ENCODE measurements at regions not wholly inside any gene's neighbourhood (a gene's known extent, or its start where the extent isn't known, plus 50 kb on each side); places are given as distances from the start of the nearest gene placed in this dataset.

DNA sequence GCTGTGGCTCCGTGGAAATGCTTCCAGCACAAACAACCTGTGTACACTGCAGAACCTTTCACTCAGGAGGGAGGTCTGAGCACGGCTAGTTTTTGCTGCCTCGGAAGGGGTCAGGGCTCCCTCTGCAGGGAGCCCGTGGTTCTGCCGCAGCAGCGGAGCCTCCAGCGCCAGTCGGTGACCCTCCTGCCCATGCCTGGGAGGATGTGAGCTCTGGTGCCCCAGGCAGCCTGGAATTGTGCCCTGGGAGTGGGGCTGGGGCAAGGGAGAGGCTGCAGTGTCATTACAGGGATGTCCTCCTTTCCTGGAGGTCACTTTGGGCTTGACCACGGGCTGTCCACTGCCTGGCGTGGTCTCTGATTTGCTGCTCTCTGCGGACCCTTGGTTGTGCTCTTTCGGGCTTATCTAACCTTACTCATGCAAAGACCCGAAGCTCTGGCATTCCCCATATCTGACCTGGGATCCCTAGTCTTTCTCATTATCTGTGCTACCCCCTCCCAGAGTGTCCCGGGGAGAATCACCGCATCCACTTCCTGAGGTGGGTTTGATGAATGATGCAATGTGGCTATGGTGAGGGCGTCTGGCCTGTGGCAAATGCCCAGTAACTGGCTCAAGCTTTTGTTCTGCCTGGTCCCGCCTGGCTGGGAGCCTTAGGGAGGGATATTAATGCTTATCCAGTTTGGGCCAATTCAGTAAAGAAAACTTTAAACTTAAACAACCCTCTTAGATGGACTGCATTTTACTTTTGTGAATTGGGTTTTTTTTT is 59.6 kb upstream of the TAGAP start:
- TF ChIP-seq, protein P1, sequence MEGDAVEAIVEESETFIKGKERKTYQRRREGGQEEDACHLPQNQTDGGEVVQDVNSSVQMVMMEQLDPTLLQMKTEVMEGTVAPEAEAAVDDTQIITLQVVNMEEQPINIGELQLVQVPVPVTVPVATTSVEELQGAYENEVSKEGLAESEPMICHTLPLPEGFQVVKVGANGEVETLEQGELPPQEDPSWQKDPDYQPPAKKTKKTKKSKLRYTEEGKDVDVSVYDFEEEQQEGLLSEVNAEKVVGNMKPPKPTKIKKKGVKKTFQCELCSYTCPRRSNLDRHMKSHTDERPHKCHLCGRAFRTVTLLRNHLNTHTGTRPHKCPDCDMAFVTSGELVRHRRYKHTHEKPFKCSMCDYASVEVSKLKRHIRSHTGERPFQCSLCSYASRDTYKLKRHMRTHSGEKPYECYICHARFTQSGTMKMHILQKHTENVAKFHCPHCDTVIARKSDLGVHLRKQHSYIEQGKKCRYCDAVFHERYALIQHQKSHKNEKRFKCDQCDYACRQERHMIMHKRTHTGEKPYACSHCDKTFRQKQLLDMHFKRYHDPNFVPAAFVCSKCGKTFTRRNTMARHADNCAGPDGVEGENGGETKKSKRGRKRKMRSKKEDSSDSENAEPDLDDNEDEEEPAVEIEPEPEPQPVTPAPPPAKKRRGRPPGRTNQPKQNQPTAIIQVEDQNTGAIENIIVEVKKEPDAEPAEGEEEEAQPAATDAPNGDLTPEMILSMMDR (IDR thresholded peaks at IDR 0.05; ENCODE audit: insufficient read depth, low read depth, low read length): peak; percentile 81
- TF ChIP-seq EZH2 (IDR thresholded peaks at IDR 0.05; ENCODE audit: insufficient read depth, low read length): no peak
- Histone ChIP-seq H2AFZ (ENCODE audit: low read depth, low read length) (peak overlapping the region; percentile 43), H3K9ac (ENCODE audit: low read length) (no peak overlapping the region), H3K79me2 (ENCODE audit: insufficient read depth, low read length) (no peaks in the 10 kb centered on the region), H3K4me2 (ENCODE audit: low read length) (no peak overlapping the region), H3K27me3 (ENCODE audit: insufficient read depth, low read length) (peaks cover 9% of the 10 kb centered on the region), H3K36me3 (ENCODE audit: insufficient read depth, low read length) (no peaks in the 10 kb centered on the region), H3K9me3 (ENCODE audit: insufficient read depth, low read depth, low read length) (no peaks in the 10 kb centered on the region), H3K4me3 (ENCODE audit: insufficient read depth, low read depth, low read length) (no peak overlapping the region), H4K20me1 (ENCODE audit: insufficient read depth, low read length) (no peaks in the 10 kb centered on the region), H3K27ac (ENCODE audit: low read depth, low read length) (no peak overlapping the region), H3K4me1 (ENCODE audit: insufficient read depth, low read length) (no peaks in the 10 kb centered on the region)
- DNase-seq (ENCODE audit: low read depth) (no peak), FAIRE-seq (no peak)
- Mint-ChIP-seq H3K4me3 (ENCODE audit: unreplicated experiment) (no peak overlapping the region), H3K9me3 (ENCODE audit: unreplicated experiment) (no peaks in the 10 kb centered on the region), H3K27ac (ENCODE audit: unreplicated experiment) (peak overlapping the region; percentile 71), H3K27me3 (ENCODE audit: low read depth, unreplicated experiment) (peaks cover 22% of the 10 kb centered on the region), H3K36me3 (ENCODE audit: low read depth, unreplicated experiment) (no peaks in the 10 kb centered on the region), H3K4me1 (ENCODE audit: low read depth, unreplicated experiment) (peaks cover 7% of the 10 kb centered on the region)

DNA sequence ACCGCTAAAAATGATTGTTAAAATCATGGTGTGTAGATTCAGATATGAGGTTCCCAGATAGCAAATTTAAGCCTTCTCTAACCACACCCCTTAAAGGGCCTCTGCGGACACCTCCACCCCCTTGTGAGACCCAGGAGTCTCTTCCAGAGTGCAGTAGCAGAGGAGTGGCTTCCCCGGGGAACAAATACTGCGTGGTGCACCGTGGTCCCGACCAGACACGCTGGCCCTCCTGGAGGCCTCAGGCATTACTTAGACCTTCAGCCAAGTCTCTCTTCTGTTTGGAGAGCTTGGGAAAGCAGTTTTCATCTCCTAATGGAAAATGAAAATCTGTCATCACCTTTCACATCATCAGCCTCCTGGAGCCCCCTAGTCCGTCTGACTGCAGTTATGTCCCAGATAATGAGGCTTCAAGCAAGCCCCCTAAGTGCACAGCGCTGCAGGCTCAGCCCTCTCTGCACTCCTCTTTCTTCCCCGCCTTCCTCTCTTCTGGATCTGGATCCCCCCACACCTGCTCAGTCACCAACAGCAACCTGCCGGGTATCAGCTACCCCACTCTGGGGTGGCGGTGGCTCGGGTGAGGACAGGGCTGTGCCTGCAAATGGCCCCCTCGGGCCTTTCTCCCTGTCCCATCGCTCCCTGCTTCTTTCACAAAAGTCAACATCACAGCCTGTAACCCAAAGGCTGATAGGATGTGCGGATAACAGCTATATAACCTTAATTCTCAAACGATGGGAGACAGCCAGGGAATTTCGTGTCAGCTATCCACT is 58.8 kb upstream of the TAGAP start:
- no peaks in the 10 kb centered on the region for H3K36me3 Mint-ChIP-seq (ENCODE audit: low read depth, unreplicated experiment)
- no peak for DNase-seq (ENCODE audit: low read depth)

More for the DNA sequence above, 58.8 kb upstream of the TAGAP start:
- FAIRE-seq: no peak
- no peaks in the 10 kb centered on the region for H4K20me1 ChIP-seq (ENCODE audit: insufficient read depth, low read length)
- H3K9me3 ChIP-seq (ENCODE audit: insufficient read depth, low read depth, low read length): no peaks in the 10 kb centered on the region
- H3K36me3 ChIP-seq (ENCODE audit: insufficient read depth, low read length): no peaks in the 10 kb centered on the region
- Mint-ChIP-seq H3K27ac (ENCODE audit: unreplicated experiment) (no peak overlapping the region), H3K4me1 (ENCODE audit: low read depth, unreplicated experiment) (peaks cover 3% of the 10 kb centered on the region), H3K27me3 (ENCODE audit: low read depth, unreplicated experiment) (peaks cover 22% of the 10 kb centered on the region), H3K4me3 (ENCODE audit: unreplicated experiment) (no peak overlapping the region), H3K9me3 (ENCODE audit: unreplicated experiment) (no peaks in the 10 kb centered on the region)
- H3K4me2 ChIP-seq (ENCODE audit: low read length): no peak overlapping the region
- no peak for TF ChIP-seq EZH2 (IDR thresholded peaks at IDR 0.05; ENCODE audit: insufficient read depth, low read length)
- TF ChIP-seq, protein P1 (IDR thresholded peaks at IDR 0.05; ENCODE audit: insufficient read depth, low read depth, low read length): no peak
- H3K27ac ChIP-seq (ENCODE audit: low read depth, low read length): no peak overlapping the region
- H3K9ac ChIP-seq (ENCODE audit: low read length): no peak overlapping the region
- H3K4me1 ChIP-seq (ENCODE audit: insufficient read depth, low read length): no peaks in the 10 kb centered on the region
- peaks cover 9% of the 10 kb centered on the region for H3K27me3 ChIP-seq (ENCODE audit: insufficient read depth, low read length)
- no peaks in the 10 kb centered on the region for H3K79me2 ChIP-seq (ENCODE audit: insufficient read depth, low read length)
- H3K4me3 ChIP-seq (ENCODE audit: insufficient read depth, low read depth, low read length): no peak overlapping the region
- no peak overlapping the region for H2AFZ ChIP-seq (ENCODE audit: low read depth, low read length)
